ENCODE measurements at regions not wholly inside any gene's neighbourhood (a gene's known extent, or its start where the extent isn't known, plus 50 kb on each side); places are given as distances from the start of the nearest gene placed in this dataset.

- H3K27me3 ChIP-seq (ENCODE audit: control insufficient read depth, extremely low read depth, insufficient read depth, low read length) = no peaks in the 10 kb centered on the region
- peaks cover 11% of the 10 kb centered on the region for H3K4me1 ChIP-seq (ENCODE audit: control insufficient read depth, extremely low read depth, insufficient read depth, low read length)
- no peak overlapping the region for H3K27ac ChIP-seq (ENCODE audit: control insufficient read depth, insufficient read depth, low read length)
- FAIRE-seq = no peak
- no peaks in the 10 kb centered on the region for H3K9me1 ChIP-seq (ENCODE audit: control insufficient read depth, extremely low read depth, insufficient read depth, low read length)
- no peaks in the 10 kb centered on the region for H4K20me1 ChIP-seq (ENCODE audit: control insufficient read depth, extremely low read depth, insufficient read depth, low read length)
- no peak overlapping the region for H3K4me3 ChIP-seq (ENCODE audit: control insufficient read depth in 2 of 3, extremely low read depth in 1 of 3, insufficient read depth in 2 of 3, low read depth in 1 of 3, low read length in 3 of 3)
- TF ChIP-seq EZH2 (IDR thresholded peaks at IDR 0.05; ENCODE audit: low read length) (no peak), CTCF (optimal IDR thresholded peaks at IDR 0.05 in 1 of 3, IDR thresholded peaks at IDR 0.05 in 1 of 3, conservative IDR thresholded peaks at IDR 0.05 in 1 of 3; ENCODE audit: extremely low read depth in 1 of 3, insufficient read depth in 2 of 3, low read length in 3 of 3) (no peak)
- H3K9ac ChIP-seq (ENCODE audit: control insufficient read depth, extremely low read depth, insufficient read depth, low read length) = no peak overlapping the region
- H2AFZ ChIP-seq (ENCODE audit: control insufficient read depth, low read length) = no peak overlapping the region
- DNase-seq (ENCODE audit: low read depth, low spot score) = no peak
- dilution Hi-C loops (cut with MboI; ENCODE audit: extremely low pct_ligation_motif_present, low sequenced_read_pairs) = no loop called here
- peaks cover 1% of the 10 kb centered on the region for H3K9me3 ChIP-seq (ENCODE audit: control insufficient read depth, low read depth, low read length)
- no peak overlapping the region for H3K4me2 ChIP-seq (ENCODE audit: control insufficient read depth, extremely low read depth, insufficient read depth, low read depth, low read length)
- H3K79me2 ChIP-seq (ENCODE audit: control insufficient read depth, insufficient read depth, low read length) = no peaks in the 10 kb centered on the region
- no peaks in the 10 kb centered on the region for H3K36me3 ChIP-seq (ENCODE audit: control insufficient read depth in 2 of 2, extremely low read depth in 1 of 2, insufficient read depth in 2 of 2, low read length in 2 of 2)
These were observed 384.4 kb upstream of the KLF6 start for GRCh38 chr10:4169448-4169847.

- H3K27me3 ChIP-seq (ENCODE audit: control insufficient read depth, extremely low read depth, insufficient read depth, low read length) = no peaks in the 10 kb centered on the region
- H3K9me1 ChIP-seq (ENCODE audit: control insufficient read depth, extremely low read depth, insufficient read depth, low read length) = no peaks in the 10 kb centered on the region
- DNase-seq (ENCODE audit: low read depth, low spot score) = no peak
- no peaks in the 10 kb centered on the region for H3K9me3 ChIP-seq (ENCODE audit: control insufficient read depth, low read depth, low read length)
- H3K27ac ChIP-seq (ENCODE audit: control insufficient read depth, insufficient read depth, low read length) = no peak overlapping the region
- H3K4me3 ChIP-seq (ENCODE audit: control insufficient read depth in 2 of 3, extremely low read depth in 1 of 3, insufficient read depth in 2 of 3, low read depth in 1 of 3, low read length in 3 of 3) = no peak overlapping the region
- H3K9ac ChIP-seq (ENCODE audit: control insufficient read depth, extremely low read depth, insufficient read depth, low read length) = no peak overlapping the region
- peaks cover 11% of the 10 kb centered on the region for H3K4me1 ChIP-seq (ENCODE audit: control insufficient read depth, extremely low read depth, insufficient read depth, low read length)
- H4K20me1 ChIP-seq (ENCODE audit: control insufficient read depth, extremely low read depth, insufficient read depth, low read length) = no peaks in the 10 kb centered on the region
- H3K79me2 ChIP-seq (ENCODE audit: control insufficient read depth, insufficient read depth, low read length) = no peaks in the 10 kb centered on the region
- no peak for TF ChIP-seq EZH2 (IDR thresholded peaks at IDR 0.05; ENCODE audit: low read length)
- no peak for TF ChIP-seq CTCF (optimal IDR thresholded peaks at IDR 0.05 in 1 of 3, IDR thresholded peaks at IDR 0.05 in 1 of 3, conservative IDR thresholded peaks at IDR 0.05 in 1 of 3; ENCODE audit: extremely low read depth in 1 of 3, insufficient read depth in 2 of 3, low read length in 3 of 3)
- H2AFZ ChIP-seq (ENCODE audit: control insufficient read depth, low read length) = no peak overlapping the region
- dilution Hi-C loops (cut with MboI; ENCODE audit: extremely low pct_ligation_motif_present, low sequenced_read_pairs) = no loop called here
- no peak overlapping the region for H3K4me2 ChIP-seq (ENCODE audit: control insufficient read depth, extremely low read depth, insufficient read depth, low read depth, low read length)
- no peaks in the 10 kb centered on the region for H3K36me3 ChIP-seq (ENCODE audit: control insufficient read depth in 2 of 2, extremely low read depth in 1 of 2, insufficient read depth in 2 of 2, low read length in 2 of 2)
- no peak for FAIRE-seq
These were observed 382.2 kb upstream of the KLF6 start for GRCh38 chr10:4167216-4167615.

Measured in keratinocyte (primary cell).